ENCODE measurements at regions not wholly inside any gene's neighbourhood (a gene's known extent, or its start where the extent isn't known, plus 50 kb on each side); places are given as distances from the start of the nearest gene placed in this dataset.

- CTCF ChIA-PET, result interaction anchor here (1.3 kb wide), 1 partner anchor 10 kb away, joined by 3 read pairs; no protein-coding TSS in a partner anchor
- DNase-seq (ENCODE audit: extremely low spot score), result no peak
- POLR2A ChIA-PET, result no interaction called here
- TF ChIP-seq, protein P1, sequence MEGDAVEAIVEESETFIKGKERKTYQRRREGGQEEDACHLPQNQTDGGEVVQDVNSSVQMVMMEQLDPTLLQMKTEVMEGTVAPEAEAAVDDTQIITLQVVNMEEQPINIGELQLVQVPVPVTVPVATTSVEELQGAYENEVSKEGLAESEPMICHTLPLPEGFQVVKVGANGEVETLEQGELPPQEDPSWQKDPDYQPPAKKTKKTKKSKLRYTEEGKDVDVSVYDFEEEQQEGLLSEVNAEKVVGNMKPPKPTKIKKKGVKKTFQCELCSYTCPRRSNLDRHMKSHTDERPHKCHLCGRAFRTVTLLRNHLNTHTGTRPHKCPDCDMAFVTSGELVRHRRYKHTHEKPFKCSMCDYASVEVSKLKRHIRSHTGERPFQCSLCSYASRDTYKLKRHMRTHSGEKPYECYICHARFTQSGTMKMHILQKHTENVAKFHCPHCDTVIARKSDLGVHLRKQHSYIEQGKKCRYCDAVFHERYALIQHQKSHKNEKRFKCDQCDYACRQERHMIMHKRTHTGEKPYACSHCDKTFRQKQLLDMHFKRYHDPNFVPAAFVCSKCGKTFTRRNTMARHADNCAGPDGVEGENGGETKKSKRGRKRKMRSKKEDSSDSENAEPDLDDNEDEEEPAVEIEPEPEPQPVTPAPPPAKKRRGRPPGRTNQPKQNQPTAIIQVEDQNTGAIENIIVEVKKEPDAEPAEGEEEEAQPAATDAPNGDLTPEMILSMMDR (IDR thresholded peaks at IDR 0.05; ENCODE audit: control extremely low read depth, extremely low read depth, low read depth, missing control alignments), result no peak
These were observed 116.0 kb downstream of the GLUD2 start for GRCh38 chrX:121163443-121163842.

DNA sequence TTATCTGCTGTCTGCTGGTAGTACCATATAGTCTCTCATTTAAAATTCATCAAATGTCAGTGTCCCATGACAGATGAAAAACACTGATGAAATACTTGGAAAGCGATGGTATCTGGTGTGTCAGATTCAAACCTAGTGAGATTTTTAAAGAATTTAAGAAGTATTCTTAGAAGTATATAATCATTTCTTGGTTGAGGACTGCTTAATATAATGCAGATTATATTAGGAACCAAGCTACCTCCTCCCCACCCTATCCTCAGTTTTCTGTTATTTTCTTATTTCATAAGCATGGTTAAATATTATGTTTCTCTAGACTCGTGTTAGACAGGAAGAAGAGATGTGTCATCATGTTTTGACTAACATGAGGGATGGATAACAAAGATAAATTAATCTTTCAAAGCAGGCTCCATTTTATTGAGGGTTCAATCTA lies 118.5 kb downstream of the GLUD2 start:
- POLR2A ChIA-PET, result no interaction called here
- DNase-seq (ENCODE audit: extremely low spot score), result no peak
- TF ChIP-seq, protein P1 (IDR thresholded peaks at IDR 0.05; ENCODE audit: control extremely low read depth, extremely low read depth, low read depth, missing control alignments), result no peak
- CTCF ChIA-PET, result interaction anchor here (1.4 kb wide), 1 partner anchor 10 kb away, joined by 3 read pairs; no protein-coding TSS in a partner anchor

DNA sequence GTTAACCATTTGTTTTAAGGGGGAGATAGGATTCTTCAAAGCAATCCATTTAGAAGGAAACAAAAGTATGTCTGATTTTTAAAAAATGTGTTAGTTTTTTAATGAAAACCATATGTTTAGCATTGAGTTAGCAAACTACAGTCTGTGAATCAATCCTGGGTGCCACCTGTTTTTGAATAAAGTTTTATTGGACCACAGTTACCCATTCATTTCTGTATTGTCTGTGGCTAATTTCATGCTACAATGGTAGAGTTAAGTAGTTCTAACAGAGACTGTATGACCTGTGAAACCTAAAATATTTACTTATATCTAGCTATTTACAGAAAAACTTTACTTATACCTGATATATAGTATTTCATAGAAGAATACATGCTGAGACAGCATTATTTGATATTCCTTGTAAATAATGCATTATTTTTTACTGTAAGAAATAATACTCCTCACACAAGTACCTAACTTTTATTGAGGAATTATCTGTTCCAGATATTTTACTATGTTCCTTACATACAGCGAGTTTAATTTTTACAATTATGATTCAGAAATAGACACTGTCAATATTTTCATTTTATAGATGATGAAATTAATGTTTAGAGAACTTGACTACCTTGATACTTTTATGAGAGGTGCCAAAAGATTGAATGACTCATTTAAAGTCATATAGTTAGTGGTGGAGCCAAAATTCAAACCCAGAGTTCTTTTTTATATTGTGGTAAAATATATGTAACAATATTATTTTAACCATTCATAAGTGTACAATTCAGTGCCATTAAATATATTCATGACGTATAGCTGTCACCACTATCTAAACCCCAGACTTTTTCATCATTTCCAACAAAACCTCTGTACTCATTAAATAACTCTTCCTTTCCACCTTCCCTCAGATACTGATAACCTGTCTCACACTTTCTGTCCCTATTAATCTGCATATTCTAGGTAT lies 122.0 kb downstream of the GLUD2 start:
- DNase-seq (ENCODE audit: extremely low spot score), result no peak
- POLR2A ChIA-PET, result no interaction called here
- TF ChIP-seq, protein P1 (IDR thresholded peaks at IDR 0.05; ENCODE audit: control extremely low read depth, extremely low read depth, low read depth, missing control alignments), result no peak
- CTCF ChIA-PET, result interaction anchor here (1.5 kb wide), 1 partner anchor 13 kb away, joined by 3 read pairs; no protein-coding TSS in a partner anchor

GRCh38 chrX:121172703-121173102 lies 125.3 kb downstream of the GLUD2 start:
- POLR2A ChIA-PET, result no interaction called here
- CTCF ChIA-PET, result no interaction called here
- DNase-seq (ENCODE audit: extremely low spot score), result no peak
- TF ChIP-seq, protein P1 (IDR thresholded peaks at IDR 0.05; ENCODE audit: control extremely low read depth, extremely low read depth, low read depth, missing control alignments), result no peak

DNA sequence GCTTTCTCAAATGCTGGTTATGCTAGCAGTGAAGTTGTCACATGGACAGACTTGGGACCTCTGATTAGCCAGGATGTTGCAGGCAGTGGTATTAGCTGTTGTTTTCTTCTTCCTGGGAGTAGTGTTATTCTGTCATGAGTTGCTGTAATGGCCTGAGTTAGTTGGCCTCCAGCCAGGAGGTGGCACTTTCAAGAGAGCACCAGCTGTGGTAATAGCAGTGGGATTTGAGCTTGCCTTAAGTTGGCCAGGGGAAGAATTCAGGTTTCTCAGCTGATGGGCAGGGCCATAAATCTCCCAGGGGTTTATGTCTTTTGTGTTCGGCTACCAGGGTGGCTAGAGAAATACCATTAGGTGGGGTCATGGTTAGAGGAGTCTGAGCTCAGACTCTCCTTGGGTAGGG lies 132.6 kb downstream of the GLUD2 start:
- CTCF ChIA-PET, result no interaction called here
- no peak for DNase-seq (ENCODE audit: extremely low spot score)
- POLR2A ChIA-PET, result no interaction called here
- TF ChIP-seq, protein P1 (IDR thresholded peaks at IDR 0.05; ENCODE audit: control extremely low read depth, extremely low read depth, low read depth, missing control alignments), result no peak

DNA sequence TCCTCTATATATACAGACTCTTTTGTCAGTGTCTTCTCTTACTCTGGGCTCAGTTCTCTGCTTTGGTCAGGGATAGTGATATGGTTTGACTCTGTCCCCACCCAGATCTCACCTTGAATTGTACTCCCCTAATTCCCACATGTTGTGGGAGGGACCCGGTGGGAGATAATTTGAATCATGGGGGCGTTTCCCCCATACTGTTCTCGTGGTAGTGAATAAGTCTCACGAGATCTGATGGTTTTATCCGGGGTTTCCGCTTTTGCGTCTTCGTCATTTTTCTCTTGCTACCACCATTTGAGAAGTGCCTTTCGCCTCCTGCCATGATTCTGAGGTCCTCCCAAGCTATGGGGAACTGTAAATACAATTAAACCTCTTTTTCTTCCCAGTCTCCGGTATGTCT lies 144.4 kb downstream of the GLUD2 start:
- ChIA-PET CTCF (no interaction called here), POLR2A (no interaction called here)

More for the DNA sequence above, 144.4 kb downstream of the GLUD2 start:
- TF ChIP-seq, protein P1 (IDR thresholded peaks at IDR 0.05; ENCODE audit: control extremely low read depth, extremely low read depth, low read depth, missing control alignments), result no peak
- no peak for DNase-seq (ENCODE audit: extremely low spot score)
